Upper lobe of right lung (tissue), 1 donor: ENCODE measurements at regions not wholly inside any gene's neighbourhood (a gene's known extent, or its start where the extent isn't known, plus 50 kb on each side); places are given as distances from the start of the nearest gene placed in this dataset.
"Not testable (repeated sequence)": the region's sequence is repeated elsewhere in the genome, so short reads cannot be mapped to it uniquely, and the experiment has no call there.

Experiments
- ATAC-seq: fragments of 200-7000 bp; cut with Tn5 transposase; one replicate; pipeline ENCODE4 v1.9.1; 2020; ENCODE audit warnings: mild to moderate bottlenecking, moderate library complexity
- DNase-seq: peaks from one replicate; pipeline ENCODE4 v3.0.0-alpha.2; 2020
- H3K27ac ChIP-seq: fragments of 200-600 bp; one replicate; pipeline ENCODE4 v1.8.0; 2022
- H3K27me3 ChIP-seq: fragments of 200-600 bp; one replicate; pipeline ENCODE4 v1.8.0; 2022; ENCODE audit warnings: mild to moderate bottlenecking
- H3K36me3 ChIP-seq: fragments of 200-600 bp; one replicate; pipeline ENCODE4 v1.8.0; 2022
- H3K4me1 ChIP-seq: fragments of 200-600 bp; one replicate; pipeline ENCODE4 v1.8.0; 2022
- H3K4me3 ChIP-seq: fragments of 200-600 bp; one replicate; pipeline ENCODE4 v1.8.0; 2022; ENCODE audit warnings: mild to moderate bottlenecking
- H3K9me3 ChIP-seq: fragments of 200-600 bp; one replicate; pipeline ENCODE4 v1.8.0; 2022
- intact Hi-C: fragments of 100-400 bp; cut with DNase I; formaldehyde crosslinking; loops from one replicate; pipeline ENCODE4 v1.11.0; 2022
- TF ChIP-seq, protein P1 (sequence below): fragments of 200-600 bp; IDR thresholded peaks from one replicate; pipeline ENCODE4 v1.8.0; 2022; ENCODE audit warnings: antibody characterized with exemption
- donor health status: DM: no; HTN: yes; CAD: no; lungs with severe emphysema.

DNA sequence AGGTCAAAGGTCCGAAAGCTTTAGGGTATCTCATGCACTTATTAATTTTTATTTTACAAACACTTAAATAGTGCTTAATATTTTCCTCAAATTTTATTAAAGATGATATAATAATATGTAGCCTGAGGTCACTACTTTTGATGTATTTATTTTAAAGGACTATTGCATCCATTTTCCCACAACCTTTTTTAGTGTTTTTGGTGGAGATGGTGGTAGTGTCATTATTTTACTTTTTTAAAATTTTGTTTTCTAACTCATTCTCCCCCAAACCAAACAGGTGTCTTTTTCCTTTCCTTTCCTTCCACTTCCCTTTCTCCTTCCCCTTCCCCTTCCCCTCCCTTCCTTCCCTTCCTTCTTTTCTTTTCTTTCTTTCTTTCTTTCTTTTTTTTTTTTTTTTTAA lies 328.6 kb downstream of the CYLC2 start:
- ATAC-seq (no peak), DNase-seq (no peak)
- TF ChIP-seq, protein P1, sequence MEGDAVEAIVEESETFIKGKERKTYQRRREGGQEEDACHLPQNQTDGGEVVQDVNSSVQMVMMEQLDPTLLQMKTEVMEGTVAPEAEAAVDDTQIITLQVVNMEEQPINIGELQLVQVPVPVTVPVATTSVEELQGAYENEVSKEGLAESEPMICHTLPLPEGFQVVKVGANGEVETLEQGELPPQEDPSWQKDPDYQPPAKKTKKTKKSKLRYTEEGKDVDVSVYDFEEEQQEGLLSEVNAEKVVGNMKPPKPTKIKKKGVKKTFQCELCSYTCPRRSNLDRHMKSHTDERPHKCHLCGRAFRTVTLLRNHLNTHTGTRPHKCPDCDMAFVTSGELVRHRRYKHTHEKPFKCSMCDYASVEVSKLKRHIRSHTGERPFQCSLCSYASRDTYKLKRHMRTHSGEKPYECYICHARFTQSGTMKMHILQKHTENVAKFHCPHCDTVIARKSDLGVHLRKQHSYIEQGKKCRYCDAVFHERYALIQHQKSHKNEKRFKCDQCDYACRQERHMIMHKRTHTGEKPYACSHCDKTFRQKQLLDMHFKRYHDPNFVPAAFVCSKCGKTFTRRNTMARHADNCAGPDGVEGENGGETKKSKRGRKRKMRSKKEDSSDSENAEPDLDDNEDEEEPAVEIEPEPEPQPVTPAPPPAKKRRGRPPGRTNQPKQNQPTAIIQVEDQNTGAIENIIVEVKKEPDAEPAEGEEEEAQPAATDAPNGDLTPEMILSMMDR: no peak
- H3K27ac ChIP-seq: no peak overlapping the region
- H3K4me1 ChIP-seq: no peaks in the 10 kb centered on the region
- intact Hi-C loops: no loop called here
- H3K27me3 ChIP-seq: no peaks in the 10 kb centered on the region
- no peaks in the 10 kb centered on the region for H3K36me3 ChIP-seq
- H3K9me3 ChIP-seq: no peaks in the 10 kb centered on the region
- H3K4me3 ChIP-seq: no peak overlapping the region

DNA sequence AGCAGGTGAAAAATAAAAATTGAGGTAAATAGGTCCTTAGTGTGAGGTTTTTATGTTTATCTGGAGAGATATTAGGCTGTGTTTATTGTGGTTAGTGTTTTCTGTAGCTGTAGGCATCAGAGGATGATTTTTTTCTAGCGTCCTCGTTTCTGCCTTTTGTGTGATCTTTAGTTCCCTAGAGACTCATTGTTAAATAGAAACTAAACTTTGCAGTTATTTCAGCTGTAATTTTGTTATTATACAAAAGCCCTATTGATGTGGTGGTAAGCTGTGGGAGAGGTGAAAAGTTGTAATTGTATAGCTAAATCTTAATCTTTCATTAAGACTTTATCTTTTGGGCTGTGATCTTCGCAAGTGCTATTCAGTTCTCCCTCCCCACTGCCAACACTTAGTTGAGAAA lies 340.3 kb downstream of the CYLC2 start:
- intact Hi-C loops: no loop called here
- H3K27me3 ChIP-seq: no peaks in the 10 kb centered on the region

DNA sequence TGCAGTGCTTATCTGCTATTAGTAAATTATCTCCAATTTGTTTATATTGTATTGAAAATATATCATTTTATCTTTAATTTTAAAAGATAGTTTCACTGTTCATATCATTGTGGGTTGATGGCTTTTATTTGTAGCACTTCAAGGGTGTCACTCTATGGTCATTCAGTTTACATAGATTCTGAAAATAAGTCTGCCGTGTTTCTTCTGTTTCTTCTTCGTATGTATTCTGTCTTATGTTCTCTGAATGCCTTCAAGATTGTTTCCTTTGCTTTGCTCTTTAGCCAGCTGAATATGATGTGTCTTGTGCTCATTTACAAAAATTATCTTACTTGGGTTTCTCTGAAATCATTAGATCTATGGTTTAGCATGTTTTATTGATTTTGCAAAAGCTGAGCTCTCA lies 359.9 kb downstream of the CYLC2 start:
- intact Hi-C loops: no loop called here

More for the DNA sequence above, 340.3 kb downstream of the CYLC2 start:
- no peaks in the 10 kb centered on the region for H3K36me3 ChIP-seq
- no peak overlapping the region for H3K27ac ChIP-seq
- no peaks in the 10 kb centered on the region for H3K9me3 ChIP-seq
- no peak for ATAC-seq
- DNase-seq: no peak
- H3K4me3 ChIP-seq: no peak overlapping the region
- TF ChIP-seq, protein P1: no peak
- H3K4me1 ChIP-seq: no peaks in the 10 kb centered on the region

DNA sequence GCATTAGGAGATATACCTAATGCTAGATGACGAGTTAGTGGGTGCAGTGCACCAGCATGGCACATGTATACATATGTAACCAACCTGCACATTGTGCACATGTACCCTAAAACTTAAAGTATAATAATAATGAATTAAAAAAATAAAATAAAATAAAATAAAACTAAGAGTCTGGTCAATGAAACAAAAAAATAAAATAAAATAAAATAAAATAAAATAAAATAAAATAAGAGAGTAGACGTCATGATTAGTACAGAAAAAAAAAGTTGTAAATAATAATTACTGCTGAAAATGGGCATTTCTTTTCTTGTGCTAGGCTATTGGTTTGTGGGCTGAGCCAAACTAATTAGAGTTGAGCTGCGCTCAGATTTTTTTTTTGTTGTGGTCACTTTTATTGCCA lies 362.8 kb downstream of the CYLC2 start:
- H3K27ac ChIP-seq, intact Hi-C loops, ATAC-seq, H3K36me3 ChIP-seq, H3K4me3 ChIP-seq, H3K9me3 ChIP-seq, DNase-seq, H3K27me3 ChIP-seq, H3K4me1 ChIP-seq: not testable (repeated sequence)

More for the DNA sequence above, 359.9 kb downstream of the CYLC2 start:
- no peaks in the 10 kb centered on the region for H3K4me1 ChIP-seq
- H3K27me3 ChIP-seq: no peaks in the 10 kb centered on the region
- no peak for DNase-seq
- H3K36me3 ChIP-seq: no peaks in the 10 kb centered on the region
- H3K27ac ChIP-seq: no peak overlapping the region
- no peaks in the 10 kb centered on the region for H3K9me3 ChIP-seq
- ATAC-seq: no peak
- H3K4me3 ChIP-seq: no peak overlapping the region
- TF ChIP-seq, protein P1: no peak

DNA sequence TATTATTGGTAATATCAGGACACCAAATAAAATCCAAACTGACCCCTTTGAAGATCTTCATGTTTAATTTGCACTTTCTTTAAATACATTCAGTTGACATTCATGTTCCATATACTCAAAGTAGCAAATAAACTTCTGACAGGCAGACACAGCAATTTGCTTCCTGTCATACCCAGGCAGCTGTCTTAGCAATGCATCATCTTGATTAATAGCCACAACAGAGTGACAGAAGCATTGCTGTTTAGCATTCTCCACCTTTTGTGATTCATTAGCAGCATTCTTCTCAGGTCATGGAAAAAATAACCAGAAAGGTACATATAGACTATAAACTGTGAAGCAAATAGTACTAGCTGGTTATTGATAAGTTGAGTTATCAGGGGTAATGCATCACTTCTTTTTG lies 366.8 kb downstream of the CYLC2 start:
- Histone ChIP-seq H3K27ac (no peak overlapping the region), H3K36me3 (no peaks in the 10 kb centered on the region), H3K4me1 (no peaks in the 10 kb centered on the region), H3K4me3 (no peak overlapping the region), H3K9me3 (no peaks in the 10 kb centered on the region), H3K27me3 (no peaks in the 10 kb centered on the region)
- no peak for ATAC-seq
- intact Hi-C loops: no loop called here
- TF ChIP-seq, protein P1: no peak
- no peak for DNase-seq

DNA sequence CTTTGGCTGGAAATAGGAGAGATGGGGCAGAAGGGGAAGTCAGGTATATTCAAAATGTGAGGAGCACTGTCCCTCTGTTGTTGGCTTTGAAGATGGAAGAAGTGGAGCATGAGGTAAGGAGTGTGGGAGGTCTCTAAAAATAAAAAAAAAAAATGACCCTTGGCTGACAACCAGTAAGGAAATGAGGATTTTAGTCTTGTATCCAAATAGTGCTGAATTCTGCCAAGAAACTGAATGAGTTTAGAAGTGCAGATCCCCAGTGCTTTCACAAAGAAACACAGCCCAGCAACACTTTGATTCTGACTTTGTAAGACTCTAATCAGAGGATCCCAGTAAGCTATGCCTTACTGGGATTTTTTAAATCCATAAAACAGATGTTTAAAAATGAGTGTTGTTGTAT lies 367.9 kb downstream of the CYLC2 start:
- no peak for DNase-seq
- intact Hi-C loops: no loop called here

More for the DNA sequence above, 367.9 kb downstream of the CYLC2 start:
- Histone ChIP-seq H3K4me3 (no peak overlapping the region), H3K9me3 (no peaks in the 10 kb centered on the region), H3K4me1 (no peaks in the 10 kb centered on the region), H3K27me3 (no peaks in the 10 kb centered on the region), H3K27ac (no peak overlapping the region), H3K36me3 (no peaks in the 10 kb centered on the region)
- TF ChIP-seq, protein P1: no peak
- ATAC-seq: no peak
